ENCODE measurements at regions not wholly inside any gene's neighbourhood (a gene's known extent, or its start where the extent isn't known, plus 50 kb on each side); places are given as distances from the start of the nearest gene placed in this dataset.

DNA sequence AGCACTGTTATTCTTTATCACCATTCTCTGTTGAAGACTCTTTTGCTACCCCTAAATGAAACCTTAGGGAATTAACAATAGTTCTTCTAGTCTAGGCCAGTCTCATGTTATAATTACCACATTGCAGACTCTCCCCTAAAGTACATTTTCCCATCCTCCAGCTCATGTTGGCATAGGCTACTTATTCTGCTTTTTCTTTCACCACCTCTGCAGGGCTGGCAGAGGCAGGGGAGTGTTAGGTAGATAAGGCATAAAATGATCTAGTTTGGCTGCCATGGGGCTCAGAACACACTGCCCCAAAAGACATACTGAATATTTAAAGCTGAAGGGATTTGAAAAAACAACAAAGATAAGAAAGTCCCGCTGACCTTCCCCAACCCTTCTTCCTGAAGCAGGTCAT, 82.7 kb upstream of the RFC3 start:
- DNase-seq (ENCODE audit: low read depth, low spot score) (no peak), ATAC-seq (no peak), FAIRE-seq (no peak)
- intact Hi-C loops (cut with micrococcal nuclease; ENCODE audit: unreplicated experiment) = no loop called here
- Histone ChIP-seq H3K79me2 (ENCODE audit: control insufficient read depth, insufficient read depth, low read length) (no peaks in the 10 kb centered on the region), H3K27me3 (replicated peaks in 1 of 2; ENCODE audit: control insufficient read depth in 2 of 2, insufficient read depth in 2 of 2, low read length in 1 of 2) (no peaks in the 10 kb centered on the region), H3K9me3 (replicated peaks; ENCODE audit: control insufficient read depth, insufficient read depth, low read length) (no peaks in the 10 kb centered on the region; the same call in 2 of the 3 replicates), H3K4me2 (ENCODE audit: control insufficient read depth, insufficient read depth) (no peak overlapping the region), H4K20me1 (ENCODE audit: control insufficient read depth, insufficient read depth) (no peaks in the 10 kb centered on the region), H3K36me3 (ENCODE audit: control insufficient read depth in 2 of 2, insufficient read depth in 2 of 2, low read length in 1 of 2) (no peaks in the 10 kb centered on the region), H2AFZ (ENCODE audit: control insufficient read depth, low read depth, low read length) (no peak overlapping the region), H3K4me3 (no peak overlapping the region), H3K27ac (ENCODE audit: control insufficient read depth, insufficient read depth) (no peak overlapping the region), H3K4me1 (ENCODE audit: control insufficient read depth, insufficient read depth, low read length) (peaks cover 8% of the 10 kb centered on the region), H3K9ac (ENCODE audit: control insufficient read depth, insufficient read depth, low read length) (no peak overlapping the region)
- WGBS (ENCODE audit: insufficient coverage, insufficient replicate concordance, low lambda C conversion rate, missing lambda C conversion rate) = 92% methylated on average over 1 of the region's 1 CpG
- ChIA-PET CTCF (interaction anchor here (1.0 kb wide), 1 partner anchor 9 kb away, joined by 5 read pairs; no protein-coding TSS in a partner anchor), SMC1A (ENCODE audit: uncharacterized antibody, unreplicated experiment) (interaction anchor here (0.8 to 1.0 kb wide), 3 partner anchors 9 to 93 kb away, joined by 3 read pairs; no protein-coding TSS in a partner anchor), POLR2A (no interaction called here), RAD21 (ENCODE audit: unreplicated experiment) (no interaction called here)
- TF ChIP-seq TCF7 (IDR thresholded peaks at IDR 0.05; ENCODE audit: borderline replicate concordance) = no peak
- no peak for TF ChIP-seq MEF2A (IDR thresholded peaks at IDR 0.05; ENCODE audit: insufficient read depth, low read depth, low read length)
- TF ChIP-seq NFXL1 (IDR thresholded peaks at IDR 0.05; ENCODE audit: borderline replicate concordance) = no peak
- no peak for TF ChIP-seq EP300 (IDR thresholded peaks at IDR 0.05; ENCODE audit: borderline replicate concordance in 1 of 2, control insufficient read depth in 1 of 2, low read depth in 2 of 2, low read length in 2 of 2)
- TF ChIP-seq RAD21 (IDR thresholded peaks at IDR 0.05; ENCODE audit: insufficient read depth, low read depth, low read length) = no peak
- TF ChIP-seq HDAC6 (IDR thresholded peaks at IDR 0.05; ENCODE audit: unreplicated experiment) = no peak
- no peak for TF ChIP-seq RUNX3 (IDR thresholded peaks at IDR 0.05; ENCODE audit: low read length)
- BruUV-seq (replicated peaks) = no TSS peak
- in situ Hi-C loops (cut with MboI) = no loop called here

- Histone ChIP-seq H2AFZ (ENCODE audit: control insufficient read depth, low read depth, low read length) (no peak overlapping the region), H3K36me3 (ENCODE audit: control insufficient read depth in 2 of 2, insufficient read depth in 2 of 2, low read length in 1 of 2) (no peaks in the 10 kb centered on the region), H3K9me3 (replicated peaks; ENCODE audit: control insufficient read depth, insufficient read depth, low read length) (no peaks in the 10 kb centered on the region; the same call in 2 of the 3 replicates), H3K4me2 (ENCODE audit: control insufficient read depth, insufficient read depth) (no peak overlapping the region), H3K4me3 (no peak overlapping the region), H4K20me1 (ENCODE audit: control insufficient read depth, insufficient read depth) (no peaks in the 10 kb centered on the region), H3K27me3 (replicated peaks in 1 of 2; ENCODE audit: control insufficient read depth in 2 of 2, insufficient read depth in 2 of 2, low read length in 1 of 2) (no peaks in the 10 kb centered on the region), H3K4me1 (ENCODE audit: control insufficient read depth, insufficient read depth, low read length) (peaks cover 16% of the 10 kb centered on the region), H3K79me2 (ENCODE audit: control insufficient read depth, insufficient read depth, low read length) (no peaks in the 10 kb centered on the region), H3K9ac (ENCODE audit: control insufficient read depth, insufficient read depth, low read length) (no peak overlapping the region), H3K27ac (ENCODE audit: control insufficient read depth, insufficient read depth) (no peak overlapping the region)
- no TSS peak for BruUV-seq (replicated peaks)
- intact Hi-C loops (cut with micrococcal nuclease; ENCODE audit: unreplicated experiment) = no loop called here
- in situ Hi-C loops (cut with MboI) = no loop called here
- ChIA-PET POLR2A (no interaction called here), CTCF (interaction anchor here (0.9 kb wide), 1 partner anchor 9 kb away, joined by 3 read pairs; no protein-coding TSS in a partner anchor), RAD21 (ENCODE audit: unreplicated experiment) (interaction anchor here (1.2 to 1.4 kb wide), 2 partner anchors 11 to 15 kb away, joined by 3 to 4 read pairs; no protein-coding TSS in a partner anchor), SMC1A (ENCODE audit: uncharacterized antibody, unreplicated experiment) (interaction anchor here (1.1 to 1.2 kb wide), 2 partner anchors 9 to 47 kb away, joined by 4 to 5 read pairs; no protein-coding TSS in a partner anchor)
- DNase-seq (ENCODE audit: low read depth, low spot score) (no peak), ATAC-seq (no peak), FAIRE-seq (no peak)
- WGBS (ENCODE audit: insufficient coverage, insufficient replicate concordance, low lambda C conversion rate, missing lambda C conversion rate) = 76% methylated on average over 4 of the region's 4 CpGs
- TF ChIP-seq, protein P1, sequence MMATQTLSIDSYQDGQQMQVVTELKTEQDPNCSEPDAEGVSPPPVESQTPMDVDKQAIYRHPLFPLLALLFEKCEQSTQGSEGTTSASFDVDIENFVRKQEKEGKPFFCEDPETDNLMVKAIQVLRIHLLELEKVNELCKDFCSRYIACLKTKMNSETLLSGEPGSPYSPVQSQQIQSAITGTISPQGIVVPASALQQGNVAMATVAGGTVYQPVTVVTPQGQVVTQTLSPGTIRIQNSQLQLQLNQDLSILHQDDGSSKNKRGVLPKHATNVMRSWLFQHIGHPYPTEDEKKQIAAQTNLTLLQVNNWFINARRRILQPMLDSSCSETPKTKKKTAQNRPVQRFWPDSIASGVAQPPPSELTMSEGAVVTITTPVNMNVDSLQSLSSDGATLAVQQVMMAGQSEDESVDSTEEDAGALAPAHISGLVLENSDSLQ (IDR thresholded peaks at IDR 0.05) = no peak
- TF ChIP-seq STAT3 (IDR thresholded peaks at IDR 0.05; ENCODE audit: low read depth, low read length) (no peak), TAF1 (IDR thresholded peaks at IDR 0.05; ENCODE audit: borderline replicate concordance, low read depth, low read length) (no peak), SUZ12 (IDR thresholded peaks at IDR 0.05; ENCODE audit: unreplicated experiment) (no peak), ZNF217 (IDR thresholded peaks at IDR 0.05) (no peak)
Measured at GRCh38 chr13:33739254-33739653, 78.7 kb upstream of the RFC3 start.

Data from GM12878 (cell line).